ENCODE measurements at regions not wholly inside any gene's neighbourhood (a gene's known extent, or its start where the extent isn't known, plus 50 kb on each side); places are given as distances from the start of the nearest gene placed in this dataset.

DNA sequence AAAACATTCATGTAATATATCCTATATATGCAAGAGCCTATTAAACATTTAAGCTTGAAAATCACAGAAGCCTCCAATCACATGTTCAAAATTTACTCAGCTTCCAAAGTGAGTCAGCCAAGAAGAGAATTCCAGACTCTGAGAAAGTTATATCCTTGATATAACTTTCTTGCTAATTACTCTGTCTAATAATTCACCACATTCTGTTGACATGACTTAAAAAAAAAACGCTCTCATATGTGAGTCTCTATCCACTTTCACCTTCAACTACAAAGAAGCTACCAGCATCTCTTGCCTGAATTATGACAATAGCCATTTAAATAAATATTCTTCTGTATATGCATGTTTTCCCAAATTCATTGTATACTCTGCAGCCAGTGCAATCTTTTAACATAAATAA is 1116.3 kb upstream of the CADM2 start:
- Mint-ChIP-seq H3K27me3 (no peaks in the 10 kb centered on the region), H3K27ac (no peak overlapping the region), H3K9me3 (no peaks in the 10 kb centered on the region), H3K4me1 (ENCODE audit: low read depth) (no peaks in the 10 kb centered on the region), H3K4me3 (no peak overlapping the region), H3K36me3 (ENCODE audit: low read depth) (no peaks in the 10 kb centered on the region)
- intact Hi-C loops (cut with micrococcal nuclease) = no loop called here

DNA sequence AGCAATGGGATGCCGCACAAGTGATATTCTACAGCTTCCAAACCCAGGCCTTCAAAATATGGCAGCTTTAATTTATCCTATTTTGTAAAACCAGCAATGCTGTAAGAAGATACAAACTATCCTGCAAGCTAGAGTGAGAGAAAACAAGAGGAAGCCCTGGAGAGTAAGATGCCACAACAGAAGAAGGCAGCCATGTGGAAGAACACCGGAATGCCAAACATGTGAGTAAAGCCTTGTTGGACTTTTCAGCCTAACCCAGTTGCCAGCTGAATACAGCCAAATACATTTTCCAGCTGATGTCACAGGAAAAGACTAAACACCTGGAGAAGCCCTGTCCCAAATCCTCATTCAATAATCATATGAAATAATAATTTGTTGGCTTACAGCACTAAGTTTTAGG is 1115.1 kb upstream of the CADM2 start:
- Mint-ChIP-seq H3K27me3 (no peaks in the 10 kb centered on the region), H3K4me3 (no peak overlapping the region), H3K9me3 (no peaks in the 10 kb centered on the region), H3K27ac (no peak overlapping the region), H3K36me3 (ENCODE audit: low read depth) (no peaks in the 10 kb centered on the region), H3K4me1 (ENCODE audit: low read depth) (no peaks in the 10 kb centered on the region)
- intact Hi-C loops (cut with micrococcal nuclease) = no loop called here

DNA sequence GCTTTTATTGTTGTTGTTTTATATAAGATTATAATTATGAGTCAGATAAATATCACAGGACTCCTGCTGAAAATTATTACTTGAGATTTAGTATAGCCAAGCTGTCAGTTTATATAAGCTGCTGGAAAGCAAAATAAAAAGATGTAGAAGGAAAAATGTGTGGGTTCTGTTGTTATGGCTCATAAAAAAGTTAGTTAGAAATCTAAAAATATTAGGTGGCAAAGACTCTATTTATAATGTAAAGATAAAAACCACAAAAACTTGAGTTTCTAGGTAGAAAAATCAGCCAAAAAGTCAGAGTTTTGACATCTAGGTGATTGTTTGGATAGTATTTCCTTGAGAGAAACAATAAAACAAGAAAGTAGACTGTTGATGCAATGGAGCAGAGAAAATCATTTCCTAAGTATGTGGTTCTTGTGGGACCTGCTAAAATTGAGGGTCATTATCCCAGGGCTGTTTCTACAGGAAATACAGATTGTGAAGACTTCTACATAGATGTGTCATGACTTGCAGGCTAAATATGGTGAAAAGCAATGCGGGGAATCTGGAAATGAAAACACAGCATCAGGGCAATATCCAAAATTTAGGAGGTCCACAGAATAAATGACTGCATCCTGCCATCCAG is 1109.6 kb upstream of the CADM2 start:
- H3K4me3 Mint-ChIP-seq = no peak overlapping the region
- H3K27me3 Mint-ChIP-seq = no peaks in the 10 kb centered on the region
- no peaks in the 10 kb centered on the region for H3K4me1 Mint-ChIP-seq (ENCODE audit: low read depth)
- intact Hi-C loops (cut with micrococcal nuclease) = no loop called here
- no peaks in the 10 kb centered on the region for H3K36me3 Mint-ChIP-seq (ENCODE audit: low read depth)
- H3K27ac Mint-ChIP-seq = no peak overlapping the region
- no peaks in the 10 kb centered on the region for H3K9me3 Mint-ChIP-seq

DNA sequence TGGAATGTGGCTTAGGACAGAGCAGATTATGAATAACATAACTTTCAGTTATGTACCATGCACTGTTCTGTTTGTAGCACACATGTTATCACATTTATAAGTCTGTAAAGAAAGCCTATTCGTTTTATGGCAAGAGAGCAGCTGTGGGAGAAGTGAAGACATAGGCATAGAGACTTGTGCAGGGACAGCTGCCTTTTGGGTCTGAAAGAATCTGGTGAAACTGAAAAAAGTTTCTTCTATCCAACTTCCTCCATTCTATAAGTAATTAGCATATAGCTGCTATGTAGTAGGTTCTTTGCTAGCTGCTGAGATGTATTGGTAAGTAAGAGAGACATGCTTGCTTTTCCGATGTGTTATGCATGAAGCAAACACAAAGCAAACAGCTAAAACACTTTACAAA is 1095.4 kb upstream of the CADM2 start:
- intact Hi-C loops (cut with micrococcal nuclease) = no loop called here
- Mint-ChIP-seq H3K4me1 (ENCODE audit: low read depth) (no peaks in the 10 kb centered on the region), H3K27ac (no peak overlapping the region), H3K4me3 (no peak overlapping the region), H3K27me3 (no peaks in the 10 kb centered on the region), H3K9me3 (peaks cover 11% of the 10 kb centered on the region), H3K36me3 (ENCODE audit: low read depth) (no peaks in the 10 kb centered on the region)

DNA sequence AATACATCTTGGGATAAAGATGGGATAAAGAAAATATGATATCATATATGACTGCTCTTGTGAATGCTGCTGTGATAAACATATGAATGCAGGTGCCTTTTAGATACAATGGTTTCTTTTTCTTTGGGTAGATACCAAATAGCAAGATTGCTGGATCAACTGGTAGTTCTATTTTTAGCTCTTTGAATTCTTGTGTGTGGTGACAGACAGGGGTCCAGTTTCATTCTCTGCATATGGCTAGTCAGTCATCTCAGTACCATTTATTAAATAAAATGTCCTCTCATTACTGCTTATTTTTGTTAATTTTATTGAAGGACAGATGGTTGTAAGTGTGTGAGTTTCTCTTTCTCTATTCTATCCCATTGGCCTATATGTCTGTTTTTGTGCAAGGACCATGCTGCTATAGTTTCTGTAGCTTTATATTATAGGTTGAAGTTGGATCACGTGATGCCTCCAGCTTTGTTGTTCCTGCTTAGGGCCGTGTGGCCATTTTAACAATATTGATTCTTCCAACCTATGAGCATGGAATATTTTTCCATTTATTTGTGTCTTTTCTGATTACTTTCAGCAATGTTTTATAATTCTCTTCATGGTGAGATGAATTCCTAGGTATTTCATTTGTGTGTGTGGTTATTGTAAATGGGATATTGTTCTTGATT is 1089.8 kb upstream of the CADM2 start:
- Mint-ChIP-seq H3K27me3 (no peaks in the 10 kb centered on the region), H3K9me3 (no peaks in the 10 kb centered on the region), H3K4me3 (no peak overlapping the region), H3K27ac (no peak overlapping the region), H3K36me3 (ENCODE audit: low read depth) (no peaks in the 10 kb centered on the region), H3K4me1 (ENCODE audit: low read depth) (no peaks in the 10 kb centered on the region)
- intact Hi-C loops (cut with micrococcal nuclease) = no loop called here

GRCh38 chr3:83873550-83873949 is 1085.2 kb upstream of the CADM2 start:
- Mint-ChIP-seq H3K4me3 (no peak overlapping the region), H3K4me1 (ENCODE audit: low read depth) (no peaks in the 10 kb centered on the region), H3K27ac (no peak overlapping the region), H3K36me3 (ENCODE audit: low read depth) (no peaks in the 10 kb centered on the region), H3K27me3 (no peaks in the 10 kb centered on the region), H3K9me3 (no peaks in the 10 kb centered on the region)
- intact Hi-C loops (cut with micrococcal nuclease) = no loop called here

- no peak overlapping the region for H3K4me3 Mint-ChIP-seq
- no peaks in the 10 kb centered on the region for H3K36me3 Mint-ChIP-seq (ENCODE audit: low read depth)
- no peaks in the 10 kb centered on the region for H3K9me3 Mint-ChIP-seq
- H3K27me3 Mint-ChIP-seq = no peaks in the 10 kb centered on the region
- H3K27ac Mint-ChIP-seq = no peak overlapping the region
- H3K4me1 Mint-ChIP-seq (ENCODE audit: low read depth) = no peaks in the 10 kb centered on the region
- intact Hi-C loops (cut with micrococcal nuclease) = no loop called here
Observed at GRCh38 chr3:83877910-83878309, 1080.9 kb upstream of the CADM2 start.

- intact Hi-C loops (cut with micrococcal nuclease) = no loop called here
- Mint-ChIP-seq H3K4me1 (ENCODE audit: low read depth) (no peaks in the 10 kb centered on the region), H3K36me3 (ENCODE audit: low read depth) (no peaks in the 10 kb centered on the region), H3K27me3 (no peaks in the 10 kb centered on the region), H3K9me3 (no peaks in the 10 kb centered on the region), H3K4me3 (no peak overlapping the region), H3K27ac (no peak overlapping the region)
Observed at GRCh38 chr3:83882701-83883100, 1076.1 kb upstream of the CADM2 start.

DNA sequence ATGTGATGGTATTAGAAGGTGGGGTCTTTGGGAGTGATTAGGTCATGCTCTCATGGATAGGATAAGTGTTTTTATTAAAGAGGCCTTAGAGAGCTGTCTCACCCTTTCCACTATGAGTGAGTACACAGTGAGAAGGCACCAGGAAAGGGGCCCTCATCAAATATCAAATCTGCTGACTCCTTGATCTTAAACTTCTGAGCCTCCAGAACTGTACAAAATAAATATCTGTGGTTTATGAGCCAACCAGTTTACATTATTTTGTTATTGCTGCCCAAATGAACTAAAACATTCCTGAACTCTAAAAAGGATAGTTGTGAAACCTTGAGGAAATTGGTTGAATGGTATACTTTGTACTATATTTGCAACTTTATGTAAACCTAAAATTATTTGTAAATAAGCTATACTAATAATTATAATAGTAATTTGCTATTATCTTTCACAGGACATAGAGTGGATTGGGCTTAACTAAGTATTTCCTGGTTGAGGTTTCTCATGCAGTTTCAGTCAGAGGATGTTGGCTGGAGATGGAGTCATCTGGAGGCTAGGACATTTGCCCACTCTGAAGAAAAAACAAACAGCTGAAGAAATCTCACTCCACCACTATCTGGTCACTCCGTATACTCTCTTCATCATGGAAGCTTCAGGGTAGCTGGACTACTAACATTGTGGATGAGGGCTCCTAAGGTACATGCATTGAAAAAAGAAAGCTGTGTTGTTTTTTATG is 1068.6 kb upstream of the CADM2 start:
- Mint-ChIP-seq H3K4me3 (no peak overlapping the region), H3K27ac (no peak overlapping the region), H3K9me3 (no peaks in the 10 kb centered on the region), H3K36me3 (ENCODE audit: low read depth) (no peaks in the 10 kb centered on the region), H3K4me1 (ENCODE audit: low read depth) (no peaks in the 10 kb centered on the region), H3K27me3 (no peaks in the 10 kb centered on the region)
- intact Hi-C loops (cut with micrococcal nuclease) = no loop called here

- Mint-ChIP-seq H3K4me1 (ENCODE audit: low read depth) (no peaks in the 10 kb centered on the region), H3K27ac (no peak overlapping the region), H3K9me3 (no peaks in the 10 kb centered on the region), H3K27me3 (no peaks in the 10 kb centered on the region), H3K4me3 (no peak overlapping the region), H3K36me3 (ENCODE audit: low read depth) (no peaks in the 10 kb centered on the region)
- intact Hi-C loops (cut with micrococcal nuclease) = no loop called here
Observed at GRCh38 chr3:83890763-83891135, 1068.0 kb upstream of the CADM2 start.

GRCh38 chr3:83894223-83894622 is 1064.6 kb upstream of the CADM2 start:
- no peaks in the 10 kb centered on the region for H3K9me3 Mint-ChIP-seq

GRCh38 chr3:83895892-83896291 is 1062.9 kb upstream of the CADM2 start:
- Mint-ChIP-seq H3K4me3 (no peak overlapping the region), H3K9me3 (peaks cover 8% of the 10 kb centered on the region), H3K27ac (no peak overlapping the region), H3K4me1 (ENCODE audit: low read depth) (no peaks in the 10 kb centered on the region), H3K27me3 (no peaks in the 10 kb centered on the region), H3K36me3 (ENCODE audit: low read depth) (no peaks in the 10 kb centered on the region)
- intact Hi-C loops (cut with micrococcal nuclease) = no loop called here

More at GRCh38 chr3:83894223-83894622, 1064.6 kb upstream of the CADM2 start:
- H3K4me3 Mint-ChIP-seq = no peak overlapping the region
- H3K36me3 Mint-ChIP-seq (ENCODE audit: low read depth) = no peaks in the 10 kb centered on the region
- intact Hi-C loops (cut with micrococcal nuclease) = no loop called here
- no peaks in the 10 kb centered on the region for H3K27me3 Mint-ChIP-seq
- H3K27ac Mint-ChIP-seq = no peak overlapping the region
- H3K4me1 Mint-ChIP-seq (ENCODE audit: low read depth) = no peaks in the 10 kb centered on the region

- intact Hi-C loops (cut with micrococcal nuclease) = no loop called here
- H3K27me3 Mint-ChIP-seq = no peaks in the 10 kb centered on the region
- no peaks in the 10 kb centered on the region for H3K36me3 Mint-ChIP-seq (ENCODE audit: low read depth)
- no peak overlapping the region for H3K27ac Mint-ChIP-seq
- H3K4me3 Mint-ChIP-seq = no peak overlapping the region
- H3K9me3 Mint-ChIP-seq = peaks cover 18% of the 10 kb centered on the region
- no peaks in the 10 kb centered on the region for H3K4me1 Mint-ChIP-seq (ENCODE audit: low read depth)
Observed at GRCh38 chr3:83902787-83903533, 1055.8 kb upstream of the CADM2 start.

DNA sequence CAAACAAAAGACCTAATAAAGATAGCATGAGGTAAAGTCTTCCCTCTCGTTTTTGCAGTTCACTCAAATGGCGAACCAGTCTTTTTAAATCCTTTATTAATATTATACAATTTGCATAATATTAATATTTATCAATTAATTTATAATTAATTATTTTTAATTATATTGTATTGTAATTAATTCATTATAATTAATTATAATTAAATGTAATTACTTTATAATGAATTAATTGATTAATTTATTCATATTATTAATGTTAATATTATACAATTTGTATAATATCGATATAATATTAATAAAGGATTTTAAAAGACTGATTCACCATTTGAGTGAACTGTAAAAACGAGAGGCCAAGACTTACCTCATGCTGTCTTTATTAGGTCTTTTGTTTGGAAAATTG is 1045.4 kb upstream of the CADM2 start:
- Mint-ChIP-seq H3K27me3 (no peaks in the 10 kb centered on the region), H3K27ac (no peak overlapping the region), H3K9me3 (no peaks in the 10 kb centered on the region), H3K4me1 (ENCODE audit: low read depth) (no peaks in the 10 kb centered on the region), H3K4me3 (no peak overlapping the region), H3K36me3 (ENCODE audit: low read depth) (no peaks in the 10 kb centered on the region)
- intact Hi-C loops (cut with micrococcal nuclease) = no loop called here
